Fibroblast of lung (primary cell): ENCODE measurements at regions not wholly inside any gene's neighbourhood (a gene's known extent, or its start where the extent isn't known, plus 50 kb on each side); places are given as distances from the start of the nearest gene placed in this dataset.

ENCODE experiments used
- DNase-seq, 2 donors: peaks; one replicate each; pipeline versions ENCODE4 v3.0.0 to v3.0.0-alpha.2; 2010; ENCODE audit warnings: low read depth in 2 of 2
- H2AFZ ChIP-seq: 2 replicates; pipeline ENCODE4 v1.5.1; 2012; ENCODE audit warnings: low read length, control low read depth, inconsistent platforms
- H3K27ac ChIP-seq: 2 replicates; pipeline ENCODE4 v1.5.1; 2011; ENCODE audit warnings: low read length, control low read depth; ENCODE audit not compliant: insufficient read depth
- H3K27me3 ChIP-seq: 2 replicates; pipeline ENCODE4 v1.5.1; 2011; ENCODE audit warnings: mild to moderate bottlenecking, low read length; ENCODE audit not compliant: control insufficient read depth, insufficient read depth
- H3K36me3 ChIP-seq: 2 replicates; pipeline ENCODE4 v1.5.1; 2011; ENCODE audit warnings: low read length; ENCODE audit not compliant: control insufficient read depth, insufficient read depth
- H3K4me1 ChIP-seq: 2 replicates; pipeline ENCODE4 v1.5.1; 2011; ENCODE audit warnings: low read length; ENCODE audit not compliant: control insufficient read depth, insufficient read depth; ENCODE audit errors: extremely low read depth
- H3K4me2 ChIP-seq: 2 replicates; pipeline ENCODE4 v1.5.1; 2011; ENCODE audit warnings: low read length, control low read depth; ENCODE audit not compliant: insufficient read depth; ENCODE audit errors: extremely low read depth
- H3K4me3 ChIP-seq, 4 experiments: fragments of 200-600 bp in 1 of 4; sonication (generic) in 1 of 4; replicated peaks in 1 of 4; 2 replicates each; pipeline ENCODE4 v1.5.1; 2011 to 2016; ENCODE audit warnings: low read length in 4 of 4, low read depth in 3 of 4, mild to moderate bottlenecking in 3 of 4, control low read depth in 2 of 4, inconsistent platforms in 1 of 4, mixed read lengths in 1 of 4; ENCODE audit not compliant: insufficient read depth in 1 of 4; ENCODE audit errors: control extremely low read depth in 1 of 4
- H3K79me2 ChIP-seq: 2 replicates; pipeline ENCODE4 v1.5.1; 2012; ENCODE audit warnings: mild to moderate bottlenecking, low read length, inconsistent platforms; ENCODE audit not compliant: control insufficient read depth, insufficient read depth
- H3K9ac ChIP-seq: 2 replicates; pipeline ENCODE4 v1.5.1; 2011; ENCODE audit warnings: mild to moderate bottlenecking, low read length, control low read depth; ENCODE audit not compliant: insufficient read depth
- H3K9me3 ChIP-seq: 2 replicates; pipeline ENCODE4 v1.5.1; 2012; ENCODE audit warnings: low read depth, low read length; ENCODE audit not compliant: control insufficient read depth, insufficient read depth
- H4K20me1 ChIP-seq: 2 replicates; pipeline ENCODE4 v1.5.1; 2011; ENCODE audit warnings: low read length; ENCODE audit not compliant: control insufficient read depth, insufficient read depth; ENCODE audit errors: extremely low read depth
- EZH2 ChIP-seq: IDR thresholded peaks from 2 replicates; pipeline ENCODE4 v1.5.1; 2012; ENCODE audit warnings: low read length, control low read depth, mild to moderate bottlenecking; ENCODE audit errors: missing control alignments
- TF ChIP-seq, protein P1 (sequence below), 2 donors: IDR thresholded peaks in 1 of 2; conservative IDR thresholded peaks in 1 of 2; 1 replicate in 1 of 2; 2 replicates in 1 of 2; pipeline ENCODE4 v1.5.1; 2011 to 2012; ENCODE audit warnings: low read length in 2 of 2, control low read depth in 1 of 2, inconsistent platforms in 1 of 2, low read depth in 1 of 2, mild to moderate bottlenecking in 1 of 2

- no peak for TF ChIP-seq EZH2
- TF ChIP-seq, protein P1, sequence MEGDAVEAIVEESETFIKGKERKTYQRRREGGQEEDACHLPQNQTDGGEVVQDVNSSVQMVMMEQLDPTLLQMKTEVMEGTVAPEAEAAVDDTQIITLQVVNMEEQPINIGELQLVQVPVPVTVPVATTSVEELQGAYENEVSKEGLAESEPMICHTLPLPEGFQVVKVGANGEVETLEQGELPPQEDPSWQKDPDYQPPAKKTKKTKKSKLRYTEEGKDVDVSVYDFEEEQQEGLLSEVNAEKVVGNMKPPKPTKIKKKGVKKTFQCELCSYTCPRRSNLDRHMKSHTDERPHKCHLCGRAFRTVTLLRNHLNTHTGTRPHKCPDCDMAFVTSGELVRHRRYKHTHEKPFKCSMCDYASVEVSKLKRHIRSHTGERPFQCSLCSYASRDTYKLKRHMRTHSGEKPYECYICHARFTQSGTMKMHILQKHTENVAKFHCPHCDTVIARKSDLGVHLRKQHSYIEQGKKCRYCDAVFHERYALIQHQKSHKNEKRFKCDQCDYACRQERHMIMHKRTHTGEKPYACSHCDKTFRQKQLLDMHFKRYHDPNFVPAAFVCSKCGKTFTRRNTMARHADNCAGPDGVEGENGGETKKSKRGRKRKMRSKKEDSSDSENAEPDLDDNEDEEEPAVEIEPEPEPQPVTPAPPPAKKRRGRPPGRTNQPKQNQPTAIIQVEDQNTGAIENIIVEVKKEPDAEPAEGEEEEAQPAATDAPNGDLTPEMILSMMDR (conservative IDR thresholded peaks at IDR 0.05 in 1 of 2, IDR thresholded peaks at IDR 0.05 in 1 of 2; ENCODE audit: low read depth in 1 of 2, low read length in 2 of 2): no peak
- no peaks in the 10 kb centered on the region for H3K9me3 ChIP-seq
- H3K4me1 ChIP-seq: no peaks in the 10 kb centered on the region
- no peak for DNase-seq
- H3K4me3 ChIP-seq: no peak overlapping the region
- no peaks in the 10 kb centered on the region for H3K36me3 ChIP-seq
- H4K20me1 ChIP-seq: no peaks in the 10 kb centered on the region
- no peaks in the 10 kb centered on the region for H3K79me2 ChIP-seq
- H3K27ac ChIP-seq: no peak overlapping the region
- H2AFZ ChIP-seq: no peak overlapping the region
- no peak overlapping the region for H3K9ac ChIP-seq
- H3K4me2 ChIP-seq: no peak overlapping the region
- no peaks in the 10 kb centered on the region for H3K27me3 ChIP-seq
These were observed 479.5 kb downstream of the TNS1 start for GRCh38 chr2:217523286-217523685.

DNA sequence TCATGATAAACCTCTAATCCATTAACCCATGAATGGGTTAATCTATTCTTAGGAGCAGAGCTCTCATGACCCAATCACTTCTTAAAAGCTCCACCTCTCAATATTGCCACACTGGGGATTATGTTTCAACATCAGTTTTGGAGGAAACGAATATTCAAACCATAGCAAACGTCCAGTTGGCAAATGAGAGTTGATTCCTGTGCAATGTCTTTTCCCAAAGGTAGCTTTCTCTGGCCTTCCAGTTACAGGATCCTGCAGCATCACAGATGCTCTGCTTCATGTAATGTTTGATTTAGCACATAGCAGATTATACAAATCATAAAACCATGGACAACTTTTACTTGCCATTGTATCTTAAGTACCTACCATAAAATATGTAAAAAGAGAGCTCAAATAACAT, 481.0 kb downstream of the TNS1 start:
- H3K27me3 ChIP-seq: no peaks in the 10 kb centered on the region
- H3K9ac ChIP-seq: no peak overlapping the region
- no peaks in the 10 kb centered on the region for H3K36me3 ChIP-seq
- no peaks in the 10 kb centered on the region for H3K4me1 ChIP-seq
- H2AFZ ChIP-seq: no peak overlapping the region
- H4K20me1 ChIP-seq: no peaks in the 10 kb centered on the region
- H3K9me3 ChIP-seq: no peaks in the 10 kb centered on the region
- no peak for TF ChIP-seq EZH2
- TF ChIP-seq, protein P1 (conservative IDR thresholded peaks at IDR 0.05 in 1 of 2, IDR thresholded peaks at IDR 0.05 in 1 of 2; ENCODE audit: low read depth in 1 of 2, low read length in 2 of 2): no peak
- no peak overlapping the region for H3K4me2 ChIP-seq
- DNase-seq: peak in 1 of 2 donors; percentile 32
- no peak overlapping the region for H3K4me3 ChIP-seq
- H3K27ac ChIP-seq: no peak overlapping the region
- H3K79me2 ChIP-seq: no peaks in the 10 kb centered on the region

DNA sequence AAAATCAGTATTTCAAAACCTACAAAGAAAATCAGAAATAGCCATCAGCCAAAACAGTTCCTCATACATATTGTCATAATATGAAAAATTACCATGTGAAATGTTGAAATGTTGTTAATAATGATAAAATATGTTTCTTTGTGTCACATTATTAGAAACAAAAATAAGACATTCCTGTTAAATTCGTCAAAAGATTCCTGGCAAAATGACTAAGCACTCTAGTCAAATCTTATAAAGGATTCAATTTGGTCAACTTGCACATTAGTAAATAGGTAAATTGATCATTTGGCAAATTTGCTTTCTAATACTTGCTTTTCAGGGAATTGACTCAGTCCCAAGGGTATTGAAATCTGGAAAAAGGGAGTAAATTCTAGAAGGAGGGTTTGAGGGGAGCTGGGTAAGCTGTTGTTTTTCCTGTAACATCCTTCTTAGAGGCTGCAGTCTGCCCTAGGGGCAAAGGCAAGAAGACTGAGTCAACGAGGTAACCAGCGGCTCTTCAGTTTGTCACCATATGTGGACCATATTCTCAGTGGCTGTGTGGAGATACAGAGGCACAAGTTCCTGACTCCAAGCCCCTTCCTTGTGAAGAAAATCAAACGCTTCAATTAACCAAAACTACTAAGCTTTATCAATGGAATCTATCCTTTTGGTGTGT, 482.3 kb downstream of the TNS1 start:
- Histone ChIP-seq H3K36me3 (no peaks in the 10 kb centered on the region), H3K4me1 (no peaks in the 10 kb centered on the region), H3K4me3 (no peak overlapping the region), H3K9ac (no peak overlapping the region), H3K9me3 (no peaks in the 10 kb centered on the region), H3K27me3 (no peaks in the 10 kb centered on the region), H2AFZ (no peak overlapping the region), H3K4me2 (no peak overlapping the region), H3K27ac (no peak overlapping the region), H3K79me2 (no peaks in the 10 kb centered on the region), H4K20me1 (no peaks in the 10 kb centered on the region)
- no peak for DNase-seq
- no peak for TF ChIP-seq EZH2
- TF ChIP-seq, protein P1 (conservative IDR thresholded peaks at IDR 0.05 in 1 of 2, IDR thresholded peaks at IDR 0.05 in 1 of 2; ENCODE audit: low read depth in 1 of 2, low read length in 2 of 2): no peak
